GM12872 (cell line): ENCODE measurements at regions not wholly inside any gene's neighbourhood (a gene's known extent, or its start where the extent isn't known, plus 50 kb on each side); places are given as distances from the start of the nearest gene placed in this dataset.

Experiments used
- CTCF ChIP-seq: IDR thresholded peaks from 3 replicates; pipeline ENCODE4 v1.5.1; 2011; ENCODE audit warnings: low read depth, mild to moderate bottlenecking, low read length, moderate library complexity; ENCODE audit not compliant: insufficient read depth

- TF ChIP-seq CTCF, result no peak
These were observed 256.2 kb downstream of the EPHA7 start for GRCh38 chr6:93163146-93163545.

- TF ChIP-seq CTCF, result no peak
These were observed 279.8 kb downstream of the EPHA7 start for GRCh38 chr6:93139408-93140081.

GRCh38 chr6:93136111-93136510, 283.2 kb downstream of the EPHA7 start:
- TF ChIP-seq CTCF, result no peak

DNA sequence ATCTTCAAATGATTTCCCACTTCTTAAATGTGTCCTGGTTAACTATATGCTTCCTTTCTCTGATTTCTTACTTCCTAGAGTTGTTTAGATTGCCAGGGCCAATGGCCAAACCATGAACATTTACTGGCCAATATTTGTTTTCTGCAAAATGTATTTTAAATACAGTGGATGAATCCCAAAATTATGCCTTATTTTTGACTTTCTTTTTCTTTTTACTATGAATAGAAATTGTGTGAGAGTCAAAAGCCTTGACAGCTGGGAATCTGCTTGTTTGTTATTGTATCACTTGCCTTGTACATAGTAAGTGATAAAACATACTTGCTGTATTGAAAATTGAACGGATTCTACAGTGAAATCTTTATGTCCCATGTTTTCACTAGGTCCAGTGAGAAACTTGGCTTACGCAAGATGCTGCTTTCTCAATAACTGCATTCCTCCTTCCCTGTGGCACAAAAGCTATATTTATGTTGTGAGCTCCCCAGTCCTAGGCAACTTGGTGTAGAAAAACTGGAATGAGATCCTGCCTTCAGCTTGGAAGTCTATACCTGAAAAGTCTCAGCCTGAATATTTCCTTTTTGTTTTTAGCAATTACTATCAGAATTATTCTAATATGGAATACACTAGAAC, 295.2 kb downstream of the EPHA7 start:
- no peak for TF ChIP-seq CTCF

GRCh38 chr6:93123585-93123984, 295.8 kb downstream of the EPHA7 start:
- TF ChIP-seq CTCF, result no peak

DNA sequence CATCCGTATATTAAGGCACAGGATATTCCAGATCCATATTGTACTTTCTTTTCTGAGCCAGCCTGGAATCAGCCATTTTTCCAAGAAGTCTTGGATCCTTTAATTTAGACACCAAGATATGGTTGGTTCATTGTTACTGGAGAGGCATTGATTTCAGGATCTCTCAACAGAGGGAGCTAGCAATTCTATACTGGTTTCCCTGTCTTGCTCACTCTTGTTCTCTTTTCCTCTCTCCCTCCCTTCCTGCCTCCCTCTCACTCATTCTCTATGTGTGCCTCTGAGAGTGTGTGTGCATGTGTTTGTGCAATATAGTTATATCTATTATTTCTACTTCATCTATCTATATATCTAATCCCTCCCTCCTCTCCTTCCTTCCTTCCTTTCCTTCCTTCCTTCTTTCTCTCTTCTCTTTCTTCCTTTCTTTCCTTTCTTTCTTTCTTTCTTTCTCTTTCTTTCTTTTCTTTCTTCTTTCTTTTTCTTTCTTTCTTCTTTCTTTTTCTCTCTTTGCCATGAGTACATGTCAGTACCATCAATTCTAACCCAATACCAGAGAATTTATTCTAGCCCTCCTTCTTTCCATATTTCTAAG, 299.1 kb downstream of the EPHA7 start:
- TF ChIP-seq CTCF, result no peak

DNA sequence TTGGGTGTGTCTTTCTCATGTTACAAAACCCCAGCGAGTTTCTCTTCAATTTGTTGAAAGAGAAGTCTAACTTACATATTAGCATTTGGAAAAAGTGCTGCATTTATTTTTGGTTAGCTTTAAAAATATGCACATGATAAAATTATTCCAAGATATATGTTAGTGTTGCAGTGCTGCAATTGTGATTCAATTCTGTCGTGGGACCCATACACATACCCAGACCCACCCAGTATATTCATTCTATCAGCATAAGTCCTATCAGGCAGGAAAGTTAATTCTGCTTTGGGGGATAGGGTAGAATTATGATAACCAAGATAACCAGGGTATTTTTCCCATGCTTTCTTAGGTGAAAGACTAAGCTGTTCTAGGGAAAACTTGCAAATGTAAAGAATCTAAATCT, 313.5 kb downstream of the EPHA7 start:
- no peak for TF ChIP-seq CTCF
